GM13976 (cell line): ENCODE measurements at regions not wholly inside any gene's neighbourhood (a gene's known extent, or its start where the extent isn't known, plus 50 kb on each side); places are given as distances from the start of the nearest gene placed in this dataset.

Experiments
- DNase-seq: peaks from one replicate; pipeline ENCODE4 v3.0.0; 2012; ENCODE audit warnings: low spot score
- CTCF ChIP-seq: IDR thresholded peaks from 2 replicates; pipeline ENCODE4 v1.5.1; 2012; ENCODE audit warnings: borderline replicate concordance, mild to moderate bottlenecking; ENCODE audit not compliant: insufficient read depth; ENCODE audit errors: extremely low read depth, missing control alignments, control extremely low read depth
- in situ Hi-C: fragments of 300-500 bp; cut with MboI; formaldehyde crosslinking; loops from one replicate; pipeline ENCODE4 v1.12.0; 2022; ENCODE audit warnings: low sequenced_read_pairs, mixed read lengths, inconsistent platforms; ENCODE audit not compliant: unreplicated experiment

- DNase-seq = no peak
- no peak for TF ChIP-seq CTCF
- in situ Hi-C loops = no loop called here
These were observed 116.1 kb upstream of the CDH4 start for GRCh38 chr20:61135968-61136367.

- in situ Hi-C loops = no loop called here
- no peak for TF ChIP-seq CTCF
- no peak for DNase-seq
These were observed 113.5 kb upstream of the CDH4 start for GRCh38 chr20:61138566-61138965.

- DNase-seq = no peak
- in situ Hi-C loops = no loop called here
- no peak for TF ChIP-seq CTCF
These were observed 113.0 kb upstream of the CDH4 start for GRCh38 chr20:61139031-61139430.

- in situ Hi-C loops = no loop called here
- no peak for DNase-seq
- no peak for TF ChIP-seq CTCF
These were observed 111.5 kb upstream of the CDH4 start for GRCh38 chr20:61140576-61140975.

GRCh38 chr20:61146023-61146422 is 106.0 kb upstream of the CDH4 start:
- TF ChIP-seq CTCF = no peak
- no peak for DNase-seq
- in situ Hi-C loops = no loop called here

GRCh38 chr20:61149636-61150035 is 102.4 kb upstream of the CDH4 start:
- in situ Hi-C loops = no loop called here
- no peak for TF ChIP-seq CTCF
- DNase-seq = no peak

- TF ChIP-seq CTCF = no peak
- DNase-seq = no peak
- in situ Hi-C loops = no loop called here
These were observed 94.8 kb upstream of the CDH4 start for GRCh38 chr20:61157301-61157700.
